Adrenal gland (tissue), 5 donors: ENCODE measurements at regions not wholly inside any gene's neighbourhood (a gene's known extent, or its start where the extent isn't known, plus 50 kb on each side); places are given as distances from the start of the nearest gene placed in this dataset.
"Not testable (repeated sequence)": the region's sequence is repeated elsewhere in the genome, so short reads cannot be mapped to it uniquely, and the experiment has no call there.

ENCODE experiments used
- POLR2A ChIP-seq, 2 donors: fragments of 450-650 bp; IDR thresholded peaks; one replicate each; pipeline ENCODE4 v1.6.1; 2017; ENCODE audit warnings: antibody characterized with exemption in 2 of 2, mild to moderate bottlenecking in 2 of 2, moderate library complexity in 1 of 2
- TF ChIP-seq, protein P1 (sequence below), 6 experiments: fragments of 450-650 bp in 4 of 6; fragments of 200-600 bp in 2 of 6; sonication (generic) in 1 of 6; IDR thresholded peaks; 1 replicate in 5 of 6; 2 replicates in 1 of 6; pipeline versions ENCODE4 v1.5.1 to v1.8.0; 2016 to 2021; ENCODE audit warnings: antibody characterized with exemption in 6 of 6, mild to moderate bottlenecking in 2 of 6, moderate library complexity in 1 of 6
- donor health status: DM: no; HTN: no; CAD: no.

- TF ChIP-seq, protein P1, sequence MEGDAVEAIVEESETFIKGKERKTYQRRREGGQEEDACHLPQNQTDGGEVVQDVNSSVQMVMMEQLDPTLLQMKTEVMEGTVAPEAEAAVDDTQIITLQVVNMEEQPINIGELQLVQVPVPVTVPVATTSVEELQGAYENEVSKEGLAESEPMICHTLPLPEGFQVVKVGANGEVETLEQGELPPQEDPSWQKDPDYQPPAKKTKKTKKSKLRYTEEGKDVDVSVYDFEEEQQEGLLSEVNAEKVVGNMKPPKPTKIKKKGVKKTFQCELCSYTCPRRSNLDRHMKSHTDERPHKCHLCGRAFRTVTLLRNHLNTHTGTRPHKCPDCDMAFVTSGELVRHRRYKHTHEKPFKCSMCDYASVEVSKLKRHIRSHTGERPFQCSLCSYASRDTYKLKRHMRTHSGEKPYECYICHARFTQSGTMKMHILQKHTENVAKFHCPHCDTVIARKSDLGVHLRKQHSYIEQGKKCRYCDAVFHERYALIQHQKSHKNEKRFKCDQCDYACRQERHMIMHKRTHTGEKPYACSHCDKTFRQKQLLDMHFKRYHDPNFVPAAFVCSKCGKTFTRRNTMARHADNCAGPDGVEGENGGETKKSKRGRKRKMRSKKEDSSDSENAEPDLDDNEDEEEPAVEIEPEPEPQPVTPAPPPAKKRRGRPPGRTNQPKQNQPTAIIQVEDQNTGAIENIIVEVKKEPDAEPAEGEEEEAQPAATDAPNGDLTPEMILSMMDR (IDR thresholded peaks at IDR 0.05), result not testable (repeated sequence)
- TF ChIP-seq POLR2A (IDR thresholded peaks at IDR 0.05), result not testable (repeated sequence)
These were observed 154.9 kb downstream of the DUSP10 start for GRCh38 chr1:221587013-221587412.
